DND-41 (cell line): ENCODE measurements at regions not wholly inside any gene's neighbourhood (a gene's known extent, or its start where the extent isn't known, plus 50 kb on each side); places are given as distances from the start of the nearest gene placed in this dataset.

Experiments used
- ATAC-seq: fragments of 200-7000 bp; cut with Tn5 transposase; 3 replicates; pipeline ENCODE4 v1.9.1; 2021; ENCODE audit warnings: low read depth; ENCODE audit not compliant: insufficient read depth
- DNase-seq: peaks from one replicate; pipeline ENCODE4 v3.0.0-alpha.2; 2020
- H2AFZ ChIP-seq: 2 replicates; pipeline ENCODE4 v1.6.0; 2012; ENCODE audit warnings: low read depth, low read length
- H3K27ac ChIP-seq: 2 replicates; pipeline ENCODE4 v1.5.1; 2012; ENCODE audit warnings: low read length, inconsistent platforms
- H3K27me3 ChIP-seq: fragments of 200-600 bp; sonication (generic); 2 replicates; pipeline ENCODE4 v1.6.0; 2012; ENCODE audit warnings: low read length, mild to moderate bottlenecking, inconsistent platforms; ENCODE audit not compliant: insufficient read depth, poor library complexity
- H3K36me3 ChIP-seq: 2 replicates; pipeline ENCODE4 v1.5.1; 2012; ENCODE audit warnings: low read length, inconsistent platforms; ENCODE audit not compliant: insufficient read depth
- H3K4me1 ChIP-seq: 2 replicates; pipeline ENCODE4 v1.5.1; 2012; ENCODE audit warnings: mild to moderate bottlenecking, low read length; ENCODE audit not compliant: insufficient read depth
- H3K4me2 ChIP-seq: 2 replicates; pipeline ENCODE4 v1.6.0; 2012; ENCODE audit warnings: mild to moderate bottlenecking, moderate library complexity, low read length, inconsistent platforms; ENCODE audit not compliant: insufficient read depth
- H3K4me3 ChIP-seq, 2 experiments: fragments of 200-600 bp in 1 of 2; shearing (Covaris generic) in 1 of 2; 2 replicates each; pipeline ENCODE4 v1.5.1; 2012 to 2016; ENCODE audit warnings: inconsistent platforms in 2 of 2, low read length in 2 of 2, mild to moderate bottlenecking in 2 of 2, low read depth in 1 of 2, moderate library complexity in 1 of 2
- H3K79me2 ChIP-seq: 2 replicates; pipeline ENCODE4 v1.6.0; 2012; ENCODE audit warnings: low read length, inconsistent platforms; ENCODE audit not compliant: insufficient read depth
- H3K9ac ChIP-seq: 2 replicates; pipeline ENCODE4 v1.6.0; 2012; ENCODE audit warnings: low read depth, mild to moderate bottlenecking, inconsistent platforms, low read length, moderate library complexity
- H3K9me3 ChIP-seq: 2 replicates; pipeline ENCODE4 v1.5.1; 2012; ENCODE audit warnings: low read length, moderate library complexity, mild to moderate bottlenecking, inconsistent platforms; ENCODE audit not compliant: insufficient read depth, severe bottlenecking
- H4K20me1 ChIP-seq: 2 replicates; pipeline ENCODE4 v1.6.0; 2012; ENCODE audit warnings: low read length; ENCODE audit not compliant: insufficient read depth
- EZH2 ChIP-seq: IDR thresholded peaks from 3 replicates; pipeline ENCODE4 v1.6.1; 2012; ENCODE audit warnings: borderline replicate concordance, low read depth, mild to moderate bottlenecking, moderate library complexity, low read length, inconsistent platforms; ENCODE audit not compliant: severe bottlenecking
- TF ChIP-seq, protein P1 (sequence below): IDR thresholded peaks from 2 replicates; pipeline ENCODE4 v1.5.1; 2012; ENCODE audit warnings: borderline replicate concordance, low read length, moderate library complexity, mild to moderate bottlenecking; ENCODE audit not compliant: poor library complexity, severe bottlenecking; ENCODE audit errors: extremely low read depth

DNA sequence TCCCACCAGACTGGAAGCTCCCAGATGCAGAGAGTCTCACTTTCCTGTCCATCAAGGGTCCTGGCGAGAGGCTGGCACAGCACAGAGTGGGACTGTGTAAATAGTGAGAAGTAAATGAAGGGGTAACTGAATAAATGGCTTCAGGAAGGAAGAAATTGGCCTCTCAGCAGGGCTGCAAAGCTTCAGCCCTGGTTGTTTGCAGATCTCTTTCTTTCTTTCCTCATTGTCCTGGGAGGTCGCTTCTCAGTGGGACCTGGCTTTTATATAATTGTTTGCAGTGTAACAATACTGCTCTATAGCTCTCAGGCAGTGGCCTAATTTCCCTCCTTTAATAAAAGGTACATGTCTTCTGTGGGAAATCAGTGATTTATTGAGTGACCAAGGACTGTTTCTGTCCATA lies 74.9 kb upstream of the GPR45 start:
- no peak for DNase-seq
- no peak for TF ChIP-seq EZH2
- TF ChIP-seq, protein P1, sequence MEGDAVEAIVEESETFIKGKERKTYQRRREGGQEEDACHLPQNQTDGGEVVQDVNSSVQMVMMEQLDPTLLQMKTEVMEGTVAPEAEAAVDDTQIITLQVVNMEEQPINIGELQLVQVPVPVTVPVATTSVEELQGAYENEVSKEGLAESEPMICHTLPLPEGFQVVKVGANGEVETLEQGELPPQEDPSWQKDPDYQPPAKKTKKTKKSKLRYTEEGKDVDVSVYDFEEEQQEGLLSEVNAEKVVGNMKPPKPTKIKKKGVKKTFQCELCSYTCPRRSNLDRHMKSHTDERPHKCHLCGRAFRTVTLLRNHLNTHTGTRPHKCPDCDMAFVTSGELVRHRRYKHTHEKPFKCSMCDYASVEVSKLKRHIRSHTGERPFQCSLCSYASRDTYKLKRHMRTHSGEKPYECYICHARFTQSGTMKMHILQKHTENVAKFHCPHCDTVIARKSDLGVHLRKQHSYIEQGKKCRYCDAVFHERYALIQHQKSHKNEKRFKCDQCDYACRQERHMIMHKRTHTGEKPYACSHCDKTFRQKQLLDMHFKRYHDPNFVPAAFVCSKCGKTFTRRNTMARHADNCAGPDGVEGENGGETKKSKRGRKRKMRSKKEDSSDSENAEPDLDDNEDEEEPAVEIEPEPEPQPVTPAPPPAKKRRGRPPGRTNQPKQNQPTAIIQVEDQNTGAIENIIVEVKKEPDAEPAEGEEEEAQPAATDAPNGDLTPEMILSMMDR = no peak
- no peaks in the 10 kb centered on the region for H3K9me3 ChIP-seq
- H3K79me2 ChIP-seq = no peaks in the 10 kb centered on the region
- no peaks in the 10 kb centered on the region for H3K27me3 ChIP-seq
- H4K20me1 ChIP-seq = no peaks in the 10 kb centered on the region
- H2AFZ ChIP-seq = no peak overlapping the region
- H3K27ac ChIP-seq = no peak overlapping the region
- no peak overlapping the region for H3K4me3 ChIP-seq
- H3K4me2 ChIP-seq = no peak overlapping the region
- no peaks in the 10 kb centered on the region for H3K36me3 ChIP-seq
- no peak overlapping the region for H3K9ac ChIP-seq
- no peaks in the 10 kb centered on the region for H3K4me1 ChIP-seq
- no peak for ATAC-seq

DNA sequence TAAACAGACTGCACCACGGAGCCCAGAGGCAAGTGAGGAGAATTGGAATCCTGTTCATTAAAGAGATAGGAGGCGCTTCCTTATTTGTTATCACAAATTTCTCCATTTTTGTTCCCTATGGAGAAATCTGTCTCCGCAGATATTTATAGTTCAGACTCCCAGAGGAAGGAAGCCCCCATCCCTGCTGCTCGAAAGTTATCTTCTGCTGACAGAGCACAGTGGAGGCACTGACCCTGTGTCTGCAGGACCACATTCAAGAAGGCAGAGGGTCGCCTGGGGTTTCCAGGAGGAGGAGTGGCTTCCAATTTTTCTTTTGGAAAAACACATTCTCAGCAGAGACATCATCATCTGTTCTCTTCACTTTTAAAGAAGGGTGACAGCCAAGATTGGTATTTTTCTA lies 73.0 kb upstream of the GPR45 start:
- no peak for DNase-seq
- Histone ChIP-seq H3K79me2 (no peaks in the 10 kb centered on the region), H3K36me3 (no peaks in the 10 kb centered on the region), H3K4me3 (no peak overlapping the region), H3K27me3 (no peaks in the 10 kb centered on the region), H3K4me1 (no peaks in the 10 kb centered on the region), H3K27ac (no peak overlapping the region), H4K20me1 (no peaks in the 10 kb centered on the region), H3K9me3 (no peaks in the 10 kb centered on the region), H3K9ac (no peak overlapping the region), H2AFZ (no peak overlapping the region), H3K4me2 (no peak overlapping the region)
- TF ChIP-seq, protein P1 = no peak
- TF ChIP-seq EZH2 = no peak
- ATAC-seq = no peak

DNA sequence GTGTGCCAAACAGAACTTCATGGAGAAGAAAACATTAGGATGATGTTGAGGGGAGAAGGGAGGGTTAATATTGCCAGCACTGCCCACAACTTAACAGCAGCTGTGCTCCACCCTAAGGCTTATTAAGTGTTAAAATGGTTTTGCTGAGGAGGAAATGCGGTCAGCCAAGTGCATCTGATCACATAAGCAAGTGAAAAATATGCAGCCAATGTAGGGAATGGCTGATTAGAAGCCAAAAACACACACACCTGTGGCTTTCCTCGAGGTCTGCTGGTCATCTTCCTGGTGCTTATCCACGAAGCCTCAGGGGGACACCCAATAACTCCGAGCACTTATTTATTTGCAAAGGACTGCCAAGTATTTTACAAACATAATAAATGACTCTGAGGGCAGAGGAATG lies 66.3 kb upstream of the GPR45 start:
- no peaks in the 10 kb centered on the region for H3K79me2 ChIP-seq
- H3K9ac ChIP-seq = no peak overlapping the region
- DNase-seq = no peak
- no peaks in the 10 kb centered on the region for H3K4me1 ChIP-seq
- H2AFZ ChIP-seq = no peak overlapping the region
- no peaks in the 10 kb centered on the region for H3K9me3 ChIP-seq
- no peak overlapping the region for H3K4me2 ChIP-seq
- ATAC-seq = no peak
- no peak overlapping the region for H3K27ac ChIP-seq
- H3K27me3 ChIP-seq = no peaks in the 10 kb centered on the region
- H3K36me3 ChIP-seq = no peaks in the 10 kb centered on the region
- TF ChIP-seq, protein P1 = no peak
- TF ChIP-seq EZH2 = no peak
- no peak overlapping the region for H3K4me3 ChIP-seq
- H4K20me1 ChIP-seq = no peaks in the 10 kb centered on the region

DNA sequence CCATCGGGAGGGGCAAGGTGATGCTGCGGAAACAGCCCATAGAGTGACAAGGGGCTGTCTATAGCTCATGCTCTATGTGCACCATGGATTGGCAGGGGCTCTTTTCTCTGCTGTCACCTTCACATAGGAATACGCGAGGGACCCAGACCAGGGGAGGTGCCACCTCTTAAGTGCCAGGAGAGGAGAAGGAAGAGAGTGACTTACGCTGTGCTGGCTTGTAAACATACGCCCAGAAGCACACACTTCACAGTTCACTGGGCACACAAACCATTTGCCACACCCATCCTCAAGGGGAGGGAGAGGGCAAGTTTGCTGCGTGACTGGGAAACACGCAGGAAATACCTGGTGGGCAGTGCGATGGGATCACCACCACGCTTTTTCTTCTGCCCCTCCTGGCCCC lies 65.1 kb upstream of the GPR45 start:
- no peak overlapping the region for H2AFZ ChIP-seq
- no peak for TF ChIP-seq EZH2
- TF ChIP-seq, protein P1 = no peak
- H3K4me2 ChIP-seq = no peak overlapping the region
- H3K27me3 ChIP-seq = no peaks in the 10 kb centered on the region
- DNase-seq = no peak
- H3K36me3 ChIP-seq = no peaks in the 10 kb centered on the region
- H3K9ac ChIP-seq = no peak overlapping the region
- no peaks in the 10 kb centered on the region for H4K20me1 ChIP-seq
- no peaks in the 10 kb centered on the region for H3K4me1 ChIP-seq
- H3K79me2 ChIP-seq = no peaks in the 10 kb centered on the region
- H3K9me3 ChIP-seq = no peaks in the 10 kb centered on the region
- no peak overlapping the region for H3K27ac ChIP-seq
- ATAC-seq = no peak
- H3K4me3 ChIP-seq = no peak overlapping the region
